GM23338 (cell line): ENCODE measurements at regions not wholly inside any gene's neighbourhood (a gene's known extent, or its start where the extent isn't known, plus 50 kb on each side); places are given as distances from the start of the nearest gene placed in this dataset.

Experiments
- ATAC-seq: fragments of 200-7000 bp; cut with Tn5 transposase; 3 replicates; pipeline ENCODE4 v1.9.1; 2020
- DNase-seq: peaks from one replicate; pipeline ENCODE4 v3.0.0-alpha.2; 2015; ENCODE audit warnings: low spot score
- H2AFZ ChIP-seq: fragments of 200-600 bp; sonication (generic); 2 replicates; pipeline ENCODE4 v1.8.0; 2016; ENCODE audit warnings: antibody characterized with exemption, mild to moderate bottlenecking, moderate library complexity
- H3F3A ChIP-seq: fragments of 200-600 bp; sonication (generic); replicated peaks from 2 replicates; pipeline ENCODE4 v1.8.0; 2017; ENCODE audit warnings: antibody characterized with exemption, mixed run types, low read depth
- H3K27ac ChIP-seq: fragments of 200-600 bp; sonication (generic); 2 replicates; pipeline ENCODE4 v1.6.1; 2016; ENCODE audit warnings: low read depth
- H3K27me3 ChIP-seq: fragments of 200-600 bp; sonication (generic); 2 replicates; pipeline ENCODE4 v1.8.0; 2016; ENCODE audit warnings: mild to moderate bottlenecking, mixed run types, moderate library complexity; ENCODE audit not compliant: insufficient read depth
- H3K36me3 ChIP-seq: fragments of 200-600 bp; sonication (generic); 2 replicates; pipeline ENCODE4 v1.8.0; 2016; ENCODE audit warnings: mild to moderate bottlenecking; ENCODE audit not compliant: insufficient read depth
- H3K4me1 ChIP-seq: fragments of 200-600 bp; sonication (generic); 2 replicates; pipeline ENCODE4 v1.8.0; 2016; ENCODE audit warnings: mild to moderate bottlenecking, moderate library complexity; ENCODE audit not compliant: insufficient read depth
- H3K4me2 ChIP-seq: fragments of 200-600 bp; sonication (generic); 2 replicates; pipeline ENCODE4 v1.7.1; 2017; ENCODE audit warnings: mixed run types
- H3K4me3 ChIP-seq: fragments of 200-600 bp; sonication (generic); 2 replicates; pipeline ENCODE4 v1.6.1; 2016; ENCODE audit warnings: mixed run types
- H3K79me2 ChIP-seq: fragments of 200-600 bp; sonication (generic); replicated peaks from 2 replicates; pipeline ENCODE4 v1.8.0; 2017; ENCODE audit warnings: mild to moderate bottlenecking; ENCODE audit not compliant: insufficient read depth
- H3K9me2 ChIP-seq: fragments of 200-600 bp; sonication (generic); 2 replicates; pipeline ENCODE4 v1.8.0; 2017; ENCODE audit not compliant: insufficient read depth
- H4K20me1 ChIP-seq: fragments of 200-600 bp; sonication (generic); replicated peaks from 2 replicates; pipeline ENCODE4 v1.8.0; 2017; ENCODE audit warnings: mild to moderate bottlenecking; ENCODE audit not compliant: insufficient read depth
- H3K27ac Mint-ChIP-seq: 2 replicates; pipeline ENCODE4 v1.8.0; 2020; ENCODE audit warnings: inconsistent platforms, mild to moderate bottlenecking, moderate library complexity, mixed read lengths
- H3K27me3 Mint-ChIP-seq: 3 replicates; pipeline ENCODE4 v1.8.0; 2022; ENCODE audit warnings: low read depth, mild to moderate bottlenecking, moderate library complexity, mixed read lengths, inconsistent platforms; ENCODE audit not compliant: insufficient read depth, poor library complexity
- H3K36me3 Mint-ChIP-seq: 3 replicates; pipeline ENCODE4 v1.8.0; 2021; ENCODE audit warnings: low read depth, mild to moderate bottlenecking, inconsistent platforms, moderate library complexity, mixed read lengths
- H3K4me1 Mint-ChIP-seq: 3 replicates; pipeline ENCODE4 v1.8.0; 2020; ENCODE audit warnings: mild to moderate bottlenecking, inconsistent platforms, mixed read lengths
- H3K4me3 Mint-ChIP-seq: 3 replicates; pipeline ENCODE4 v1.8.0; 2021; ENCODE audit warnings: moderate library complexity, mild to moderate bottlenecking, inconsistent platforms, mixed read lengths
- H3K9me3 Mint-ChIP-seq: 3 replicates; pipeline ENCODE4 v1.8.0; 2020; ENCODE audit warnings: moderate library complexity, mild to moderate bottlenecking, inconsistent platforms, mixed read lengths
- CREB1 ChIP-seq: fragments of 250-450 bp; sonication (Bioruptor Pico); IDR thresholded peaks from 2 replicates; pipeline ENCODE4 v1.5.0; 2020; ENCODE audit warnings: low read depth, mild to moderate bottlenecking, moderate library complexity
- EZH2 ChIP-seq: fragments of 200-600 bp; sonication (generic); IDR thresholded peaks from one replicate; pipeline ENCODE4 v1.8.0; 2017; ENCODE audit warnings: antibody characterized with exemption, mild to moderate bottlenecking, low read depth; ENCODE audit not compliant: unreplicated experiment
- EZH2phosphoT487 ChIP-seq: fragments of 200-600 bp; sonication (generic); IDR thresholded peaks from one replicate; pipeline ENCODE4 v1.8.1; 2018; ENCODE audit warnings: antibody characterized with exemption; ENCODE audit not compliant: unreplicated experiment
- JUNB ChIP-seq: IDR thresholded peaks from one replicate; pipeline ENCODE4 v1.6.1; 2016; ENCODE audit warnings: antibody characterized with exemption; ENCODE audit not compliant: unreplicated experiment
- NANOG ChIP-seq: IDR thresholded peaks from 2 replicates; pipeline ENCODE4 v1.6.1; 2016; ENCODE audit warnings: antibody characterized with exemption, borderline replicate concordance
- POLR2AphosphoS5 ChIP-seq: IDR thresholded peaks from 2 replicates; pipeline ENCODE4 v1.6.1; 2016; ENCODE audit warnings: antibody characterized with exemption, low read depth
- STAT1 ChIP-seq: IDR thresholded peaks from one replicate; pipeline ENCODE4 v1.6.1; 2016; ENCODE audit warnings: antibody characterized with exemption; ENCODE audit not compliant: unreplicated experiment
- ZNF114 ChIP-seq: fragments of 250-450 bp; sonication (Bioruptor Pico); IDR thresholded peaks from 2 replicates; pipeline ENCODE4 v1.5.0; 2020; ENCODE audit warnings: mild to moderate bottlenecking, moderate library complexity
- ZNF331 ChIP-seq: fragments of 250-450 bp; sonication (Bioruptor Pico); IDR thresholded peaks from 2 replicates; pipeline ENCODE4 v1.5.0; 2020; ENCODE audit warnings: low read depth, mild to moderate bottlenecking, moderate library complexity
- TF ChIP-seq, protein P1 (sequence below), 2 experiments: fragments of 200-600 bp in 1 of 2; sonication (generic) in 1 of 2; conservative IDR thresholded peaks; 2 replicates each; pipeline versions ENCODE4 v1.5.1 to v1.6.1; 2016 to 2017; ENCODE audit warnings: antibody characterized with exemption in 2 of 2, low read depth in 2 of 2, mild to moderate bottlenecking in 2 of 2, moderate library complexity in 1 of 2
- TF ChIP-seq, protein P2 (sequence below): fragments of 250-450 bp; sonication (Bioruptor Pico); IDR thresholded peaks from 2 replicates; pipeline ENCODE4 v1.5.0; 2020; ENCODE audit warnings: mild to moderate bottlenecking, moderate library complexity
- TF ChIP-seq, protein P3 (sequence below): IDR thresholded peaks from 2 replicates; pipeline ENCODE4 v1.6.1; 2016; ENCODE audit warnings: antibody characterized with exemption
- TF ChIP-seq, protein P4 (sequence below): IDR thresholded peaks from one replicate; pipeline ENCODE4 v1.6.1; 2018; ENCODE audit warnings: antibody characterized with exemption; ENCODE audit not compliant: unreplicated experiment

DNA sequence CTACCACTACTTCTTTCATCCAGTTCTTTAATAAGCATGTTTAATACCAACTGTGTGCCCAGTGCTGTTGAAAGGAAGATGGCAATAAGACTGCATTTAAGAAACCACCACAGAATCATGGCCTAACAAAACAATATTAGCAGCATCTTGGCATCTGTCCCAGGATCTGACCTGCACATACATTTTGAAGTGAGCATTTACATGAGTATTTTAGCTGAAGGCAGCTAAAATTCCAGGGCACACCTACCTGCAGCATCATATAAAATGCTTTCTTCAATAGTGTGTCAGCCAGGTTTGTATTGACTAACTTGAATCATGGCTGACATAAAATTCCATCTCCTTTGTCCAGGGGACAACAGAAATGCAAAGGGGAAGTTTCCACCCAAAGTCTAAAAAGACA lies 65.0 kb upstream of the ARHGAP5 start:
- no peak overlapping the region for H3K27ac ChIP-seq
- Mint-ChIP-seq H3K36me3 (no peaks in the 10 kb centered on the region), H3K4me3 (no peak overlapping the region), H3K4me1 (no peaks in the 10 kb centered on the region; the same call in 1 of the 3 replicates), H3K9me3 (no peaks in the 10 kb centered on the region; the same call in 2 of the 3 replicates), H3K27me3 (peaks cover 4% of the 10 kb centered on the region), H3K27ac (no peak overlapping the region)
- H3K79me2 ChIP-seq = no peaks in the 10 kb centered on the region
- 0 out of 2 replicates have a peak, but pooled peaks cover 6% of the 10 kb centered on the region for H3K9me2 ChIP-seq
- ATAC-seq = no peak
- H3F3A ChIP-seq = no peaks in the 10 kb centered on the region
- H3K4me3 ChIP-seq = no peak overlapping the region
- no peaks in the 10 kb centered on the region for H3K27me3 ChIP-seq
- H4K20me1 ChIP-seq = no peaks in the 10 kb centered on the region
- no peaks in the 10 kb centered on the region for H3K4me1 ChIP-seq
- no peak overlapping the region for H2AFZ ChIP-seq
- TF ChIP-seq, protein P1, sequence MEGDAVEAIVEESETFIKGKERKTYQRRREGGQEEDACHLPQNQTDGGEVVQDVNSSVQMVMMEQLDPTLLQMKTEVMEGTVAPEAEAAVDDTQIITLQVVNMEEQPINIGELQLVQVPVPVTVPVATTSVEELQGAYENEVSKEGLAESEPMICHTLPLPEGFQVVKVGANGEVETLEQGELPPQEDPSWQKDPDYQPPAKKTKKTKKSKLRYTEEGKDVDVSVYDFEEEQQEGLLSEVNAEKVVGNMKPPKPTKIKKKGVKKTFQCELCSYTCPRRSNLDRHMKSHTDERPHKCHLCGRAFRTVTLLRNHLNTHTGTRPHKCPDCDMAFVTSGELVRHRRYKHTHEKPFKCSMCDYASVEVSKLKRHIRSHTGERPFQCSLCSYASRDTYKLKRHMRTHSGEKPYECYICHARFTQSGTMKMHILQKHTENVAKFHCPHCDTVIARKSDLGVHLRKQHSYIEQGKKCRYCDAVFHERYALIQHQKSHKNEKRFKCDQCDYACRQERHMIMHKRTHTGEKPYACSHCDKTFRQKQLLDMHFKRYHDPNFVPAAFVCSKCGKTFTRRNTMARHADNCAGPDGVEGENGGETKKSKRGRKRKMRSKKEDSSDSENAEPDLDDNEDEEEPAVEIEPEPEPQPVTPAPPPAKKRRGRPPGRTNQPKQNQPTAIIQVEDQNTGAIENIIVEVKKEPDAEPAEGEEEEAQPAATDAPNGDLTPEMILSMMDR (conservative IDR thresholded peaks at IDR 0.05; ENCODE audit: low read depth in 2 of 2) = no peak
- TF ChIP-seq NANOG (no peak), ZNF114 (CRISPR knock-in tag) (no peak), ZNF331 (CRISPR knock-in tag) (no peak), EZH2phosphoT487 (no peak), STAT1 (no peak), CREB1 (CRISPR knock-in tag) (no peak), EZH2 (no peak), JUNB (no peak), POLR2AphosphoS5 (no peak)
- TF ChIP-seq, protein P2, sequence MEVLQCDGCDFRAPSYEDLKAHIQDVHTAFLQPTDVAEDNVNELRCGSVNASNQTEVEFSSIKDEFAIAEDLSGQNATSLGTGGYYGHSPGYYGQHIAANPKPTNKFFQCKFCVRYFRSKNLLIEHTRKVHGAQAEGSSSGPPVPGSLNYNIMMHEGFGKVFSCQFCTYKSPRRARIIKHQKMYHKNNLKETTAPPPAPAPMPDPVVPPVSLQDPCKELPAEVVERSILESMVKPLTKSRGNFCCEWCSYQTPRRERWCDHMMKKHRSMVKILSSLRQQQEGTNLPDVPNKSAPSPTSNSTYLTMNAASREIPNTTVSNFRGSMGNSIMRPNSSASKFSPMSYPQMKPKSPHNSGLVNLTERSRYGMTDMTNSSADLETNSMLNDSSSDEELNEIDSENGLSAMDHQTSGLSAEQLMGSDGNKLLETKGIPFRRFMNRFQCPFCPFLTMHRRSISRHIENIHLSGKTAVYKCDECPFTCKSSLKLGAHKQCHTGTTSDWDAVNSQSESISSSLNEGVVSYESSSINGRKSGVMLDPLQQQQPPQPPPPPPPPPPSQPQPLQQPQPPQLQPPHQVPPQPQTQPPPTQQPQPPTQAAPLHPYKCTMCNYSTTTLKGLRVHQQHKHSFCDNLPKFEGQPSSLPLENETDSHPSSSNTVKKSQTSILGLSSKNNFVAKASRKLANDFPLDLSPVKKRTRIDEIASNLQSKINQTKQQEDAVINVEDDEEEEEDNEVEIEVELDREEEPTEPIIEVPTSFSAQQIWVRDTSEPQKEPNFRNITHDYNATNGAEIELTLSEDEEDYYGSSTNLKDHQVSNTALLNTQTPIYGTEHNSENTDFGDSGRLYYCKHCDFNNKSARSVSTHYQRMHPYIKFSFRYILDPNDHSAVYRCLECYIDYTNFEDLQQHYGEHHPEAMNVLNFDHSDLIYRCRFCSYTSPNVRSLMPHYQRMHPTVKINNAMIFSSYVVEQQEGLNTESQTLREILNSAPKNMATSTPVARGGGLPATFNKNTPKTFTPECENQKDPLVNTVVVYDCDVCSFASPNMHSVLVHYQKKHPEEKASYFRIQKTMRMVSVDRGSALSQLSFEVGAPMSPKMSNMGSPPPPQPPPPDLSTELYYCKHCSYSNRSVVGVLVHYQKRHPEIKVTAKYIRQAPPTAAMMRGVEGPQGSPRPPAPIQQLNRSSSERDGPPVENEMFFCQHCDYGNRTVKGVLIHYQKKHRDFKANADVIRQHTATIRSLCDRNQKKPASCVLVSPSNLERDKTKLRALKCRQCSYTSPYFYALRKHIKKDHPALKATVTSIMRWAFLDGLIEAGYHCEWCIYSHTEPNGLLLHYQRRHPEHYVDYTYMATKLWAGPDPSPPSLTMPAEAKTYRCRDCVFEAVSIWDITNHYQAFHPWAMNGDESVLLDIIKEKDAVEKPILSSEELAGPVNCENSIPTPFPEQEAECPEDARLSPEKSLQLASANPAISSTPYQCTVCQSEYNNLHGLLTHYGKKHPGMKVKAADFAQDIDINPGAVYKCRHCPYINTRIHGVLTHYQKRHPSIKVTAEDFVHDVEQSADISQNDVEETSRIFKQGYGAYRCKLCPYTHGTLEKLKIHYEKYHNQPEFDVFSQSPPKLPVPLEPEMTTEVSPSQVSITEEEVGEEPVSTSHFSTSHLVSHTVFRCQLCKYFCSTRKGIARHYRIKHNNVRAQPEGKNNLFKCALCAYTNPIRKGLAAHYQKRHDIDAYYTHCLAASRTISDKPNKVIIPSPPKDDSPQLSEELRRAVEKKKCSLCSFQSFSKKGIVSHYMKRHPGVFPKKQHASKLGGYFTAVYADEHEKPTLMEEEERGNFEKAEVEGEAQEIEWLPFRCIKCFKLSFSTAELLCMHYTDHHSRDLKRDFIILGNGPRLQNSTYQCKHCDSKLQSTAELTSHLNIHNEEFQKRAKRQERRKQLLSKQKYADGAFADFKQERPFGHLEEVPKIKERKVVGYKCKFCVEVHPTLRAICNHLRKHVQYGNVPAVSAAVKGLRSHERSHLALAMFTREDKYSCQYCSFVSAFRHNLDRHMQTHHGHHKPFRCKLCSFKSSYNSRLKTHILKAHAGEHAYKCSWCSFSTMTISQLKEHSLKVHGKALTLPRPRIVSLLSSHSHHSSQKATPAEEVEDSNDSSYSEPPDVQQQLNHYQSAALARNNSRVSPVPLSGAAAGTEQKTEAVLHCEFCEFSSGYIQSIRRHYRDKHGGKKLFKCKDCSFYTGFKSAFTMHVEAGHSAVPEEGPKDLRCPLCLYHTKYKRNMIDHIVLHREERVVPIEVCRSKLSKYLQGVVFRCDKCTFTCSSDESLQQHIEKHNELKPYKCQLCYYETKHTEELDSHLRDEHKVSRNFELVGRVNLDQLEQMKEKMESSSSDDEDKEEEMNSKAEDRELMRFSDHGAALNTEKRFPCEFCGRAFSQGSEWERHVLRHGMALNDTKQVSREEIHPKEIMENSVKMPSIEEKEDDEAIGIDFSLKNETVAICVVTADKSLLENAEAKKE (CRISPR knock-in tag) = no peak
- TF ChIP-seq, protein P3, sequence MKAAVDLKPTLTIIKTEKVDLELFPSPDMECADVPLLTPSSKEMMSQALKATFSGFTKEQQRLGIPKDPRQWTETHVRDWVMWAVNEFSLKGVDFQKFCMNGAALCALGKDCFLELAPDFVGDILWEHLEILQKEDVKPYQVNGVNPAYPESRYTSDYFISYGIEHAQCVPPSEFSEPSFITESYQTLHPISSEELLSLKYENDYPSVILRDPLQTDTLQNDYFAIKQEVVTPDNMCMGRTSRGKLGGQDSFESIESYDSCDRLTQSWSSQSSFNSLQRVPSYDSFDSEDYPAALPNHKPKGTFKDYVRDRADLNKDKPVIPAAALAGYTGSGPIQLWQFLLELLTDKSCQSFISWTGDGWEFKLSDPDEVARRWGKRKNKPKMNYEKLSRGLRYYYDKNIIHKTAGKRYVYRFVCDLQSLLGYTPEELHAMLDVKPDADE = no peak
- TF ChIP-seq, protein P4, sequence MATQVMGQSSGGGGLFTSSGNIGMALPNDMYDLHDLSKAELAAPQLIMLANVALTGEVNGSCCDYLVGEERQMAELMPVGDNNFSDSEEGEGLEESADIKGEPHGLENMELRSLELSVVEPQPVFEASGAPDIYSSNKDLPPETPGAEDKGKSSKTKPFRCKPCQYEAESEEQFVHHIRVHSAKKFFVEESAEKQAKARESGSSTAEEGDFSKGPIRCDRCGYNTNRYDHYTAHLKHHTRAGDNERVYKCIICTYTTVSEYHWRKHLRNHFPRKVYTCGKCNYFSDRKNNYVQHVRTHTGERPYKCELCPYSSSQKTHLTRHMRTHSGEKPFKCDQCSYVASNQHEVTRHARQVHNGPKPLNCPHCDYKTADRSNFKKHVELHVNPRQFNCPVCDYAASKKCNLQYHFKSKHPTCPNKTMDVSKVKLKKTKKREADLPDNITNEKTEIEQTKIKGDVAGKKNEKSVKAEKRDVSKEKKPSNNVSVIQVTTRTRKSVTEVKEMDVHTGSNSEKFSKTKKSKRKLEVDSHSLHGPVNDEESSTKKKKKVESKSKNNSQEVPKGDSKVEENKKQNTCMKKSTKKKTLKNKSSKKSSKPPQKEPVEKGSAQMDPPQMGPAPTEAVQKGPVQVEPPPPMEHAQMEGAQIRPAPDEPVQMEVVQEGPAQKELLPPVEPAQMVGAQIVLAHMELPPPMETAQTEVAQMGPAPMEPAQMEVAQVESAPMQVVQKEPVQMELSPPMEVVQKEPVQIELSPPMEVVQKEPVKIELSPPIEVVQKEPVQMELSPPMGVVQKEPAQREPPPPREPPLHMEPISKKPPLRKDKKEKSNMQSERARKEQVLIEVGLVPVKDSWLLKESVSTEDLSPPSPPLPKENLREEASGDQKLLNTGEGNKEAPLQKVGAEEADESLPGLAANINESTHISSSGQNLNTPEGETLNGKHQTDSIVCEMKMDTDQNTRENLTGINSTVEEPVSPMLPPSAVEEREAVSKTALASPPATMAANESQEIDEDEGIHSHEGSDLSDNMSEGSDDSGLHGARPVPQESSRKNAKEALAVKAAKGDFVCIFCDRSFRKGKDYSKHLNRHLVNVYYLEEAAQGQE = no peak
- no peaks in the 10 kb centered on the region for H3K36me3 ChIP-seq
- H3K4me2 ChIP-seq = no peak overlapping the region
- DNase-seq = no peak
